AG04449 (cell line): ENCODE measurements at regions not wholly inside any gene's neighbourhood (a gene's known extent, or its start where the extent isn't known, plus 50 kb on each side); places are given as distances from the start of the nearest gene placed in this dataset.

Experiments
- CTCF ChIA-PET: fragments of 350-600 bp; formaldehyde crosslinking; extraction: SDS; loops from one replicate; lab custom pipeline; 2021; ENCODE audit warnings: antibody characterized with exemption; lab: Yijun Ruan, JAX
- POLR2A ChIA-PET: fragments of 400-600, 350-600 bp; formaldehyde crosslinking; extraction: SDS; loops from one replicate; lab custom pipeline; 2020; ENCODE audit warnings: antibody characterized with exemption, inconsistent platforms; lab: Yijun Ruan, JAX
- DNase-seq: peaks from one replicate; pipeline ENCODE4 v3.0.0-alpha.2; 2010; ENCODE audit warnings: low read depth, low spot score
- H3K4me3 ChIP-seq: 2 replicates; pipeline ENCODE4 v1.5.1; 2011; ENCODE audit warnings: low read depth, mild to moderate bottlenecking, control low read depth, low read length
- CTCF ChIP-seq: IDR thresholded peaks from one replicate; pipeline ENCODE4 v1.5.1; 2011; ENCODE audit warnings: mild to moderate bottlenecking, moderate library complexity, low read length, control low read depth, inconsistent platforms; ENCODE audit not compliant: insufficient read depth; ENCODE audit errors: missing control alignments

- CTCF ChIA-PET: interaction anchor here (1.4 to 1.6 kb wide), 2 partner anchors 11 to 71 kb away, joined by 3 read pairs; no protein-coding TSS in a partner anchor
- no peak overlapping the region for H3K4me3 ChIP-seq
- no peak for TF ChIP-seq CTCF
- POLR2A ChIA-PET: no interaction called here
- DNase-seq: no peak
Measured at GRCh38 chr2:12858786-12859185, 142.1 kb downstream of the TRIB2 start.

GRCh38 chr2:12861344-12861930 lies 144.7 kb downstream of the TRIB2 start:
- DNase-seq: no peak
- ChIA-PET CTCF (no interaction called here), POLR2A (no interaction called here)
- TF ChIP-seq CTCF: no peak
- no peak overlapping the region for H3K4me3 ChIP-seq

- POLR2A ChIA-PET: no interaction called here
- CTCF ChIA-PET: no interaction called here
Measured at GRCh38 chr2:12862541-12862940, 145.8 kb downstream of the TRIB2 start.

GRCh38 chr2:12863937-12864336 lies 147.2 kb downstream of the TRIB2 start:
- POLR2A ChIA-PET: no interaction called here

More at GRCh38 chr2:12862541-12862940, 145.8 kb downstream of the TRIB2 start:
- H3K4me3 ChIP-seq: no peak overlapping the region
- no peak for TF ChIP-seq CTCF
- DNase-seq: no peak

GRCh38 chr2:12867631-12868287 lies 151.0 kb downstream of the TRIB2 start:
- POLR2A ChIA-PET: no interaction called here
- TF ChIP-seq CTCF: no peak
- CTCF ChIA-PET: interaction anchor here (0.7 to 1.6 kb wide), 4 partner anchors 11 to 139 kb away, joined by 3 to 4 read pairs (median 3); no protein-coding TSS in a partner anchor
- no peak overlapping the region for H3K4me3 ChIP-seq
- DNase-seq: no peak

More at GRCh38 chr2:12863937-12864336, 147.2 kb downstream of the TRIB2 start:
- H3K4me3 ChIP-seq: no peak overlapping the region
- CTCF ChIA-PET: no interaction called here
- DNase-seq: no peak
- no peak for TF ChIP-seq CTCF

- no peak for TF ChIP-seq CTCF
- no peak overlapping the region for H3K4me3 ChIP-seq
- CTCF ChIA-PET: interaction anchor here (1.9 kb wide), 1 partner anchor 60 kb away, joined by 7 read pairs; no protein-coding TSS in a partner anchor
- no peak for DNase-seq
- POLR2A ChIA-PET: no interaction called here
Measured at GRCh38 chr2:12870692-12871091, 154.0 kb downstream of the TRIB2 start.
